Endothelial cell of umbilical vein (primary cell): ENCODE measurements at regions not wholly inside any gene's neighbourhood (a gene's known extent, or its start where the extent isn't known, plus 50 kb on each side); places are given as distances from the start of the nearest gene placed in this dataset.

ENCODE experiments used
- BruUV-seq: library from RNA; stranded (reverse); fragments of 400-500 nt; replicated peaks from 2 replicates; lab custom pipeline; 2021; lab: Mats Ljungman, UMichigan
- CTCF ChIA-PET: fragments of 300-600, 350-600 bp; sonication (Branson Sonifier 250); formaldehyde crosslinking; loops from one replicate; lab custom pipeline; 2021; ENCODE audit warnings: antibody characterized with exemption, inconsistent platforms; lab: Charles Lee
- POLR2A ChIA-PET: fragments of 300-600, 350-600 bp; sonication (Branson Sonifier 250); formaldehyde crosslinking; loops from one replicate; lab custom pipeline; 2021; ENCODE audit warnings: antibody characterized with exemption, inconsistent platforms; lab: Charles Lee
- DNase-seq: peaks from one replicate; pipeline ENCODE4 v3.0.0-alpha.2; 2011; ENCODE audit warnings: low read depth, low spot score
- FAIRE-seq: peaks from 2 replicates; lab custom pipeline; 2011; peaks lifted over from hg19 to GRCh38; lab: Jason Lieb, UNC
- H2AFZ ChIP-seq: 2 replicates; pipeline ENCODE4 v1.6.0; 2012; ENCODE audit warnings: low read depth, low read length, control low read depth, inconsistent platforms
- H3K27ac ChIP-seq: 2 replicates; pipeline ENCODE4 v1.5.1; 2011; ENCODE audit warnings: low read depth, mild to moderate bottlenecking, control low read depth, low read length, moderate library complexity; ENCODE audit not compliant: insufficient read depth
- H3K27me3 ChIP-seq, 2 experiments: 2 replicates each; pipeline versions ENCODE4 v1.6.0 to v1.6.1; 2011; ENCODE audit warnings: low read length in 2 of 2, mixed read lengths in 1 of 2; ENCODE audit not compliant: control insufficient read depth in 2 of 2, insufficient read depth in 2 of 2
- H3K36me3 ChIP-seq, 2 experiments: 2 replicates in 1 of 2; 3 replicates in 1 of 2; pipeline ENCODE4 v1.5.1; 2011; ENCODE audit warnings: low read length in 2 of 2, mild to moderate bottlenecking in 1 of 2, moderate library complexity in 1 of 2; ENCODE audit not compliant: control insufficient read depth in 2 of 2, insufficient read depth in 2 of 2; ENCODE audit errors: extremely low read depth in 1 of 2
- H3K4me1 ChIP-seq: 3 replicates; pipeline ENCODE4 v1.5.1; 2011; ENCODE audit warnings: mild to moderate bottlenecking, low read length; ENCODE audit not compliant: control insufficient read depth, insufficient read depth; ENCODE audit errors: extremely low read depth
- H3K4me2 ChIP-seq: 2 replicates; pipeline ENCODE4 v1.6.1; 2011; ENCODE audit warnings: low read length, control low read depth, mixed read lengths; ENCODE audit not compliant: insufficient read depth
- H3K4me3 ChIP-seq, 3 experiments: fragments of 200-600 bp in 1 of 3; sonication (generic), shearing (Covaris generic) in 1 of 3; replicated peaks in 1 of 3; 2 replicates each; pipeline ENCODE4 v1.5.1; 2011 to 2016; ENCODE audit warnings: control low read depth in 3 of 3, low read length in 3 of 3, mild to moderate bottlenecking in 2 of 3, inconsistent platforms in 1 of 3, low read depth in 1 of 3, moderate library complexity in 1 of 3; ENCODE audit not compliant: insufficient read depth in 1 of 3
- H3K79me2 ChIP-seq: 2 replicates; pipeline ENCODE4 v1.6.0; 2012; ENCODE audit warnings: low read length, inconsistent platforms; ENCODE audit not compliant: control insufficient read depth, insufficient read depth
- H3K9ac ChIP-seq: replicated peaks from 2 replicates; pipeline ENCODE3; 2011; ENCODE audit warnings: low read length, control low read depth; ENCODE audit not compliant: insufficient read depth; ENCODE audit errors: extremely low read depth
- H3K9me1 ChIP-seq: replicated peaks from 3 replicates; pipeline ENCODE4 v1.6.0; 2011; ENCODE audit warnings: mild to moderate bottlenecking, low read length; ENCODE audit not compliant: control insufficient read depth, insufficient read depth; ENCODE audit errors: extremely low read depth
- H3K9me3 ChIP-seq: replicated peaks from 2 replicates; pipeline ENCODE4 v1.5.1; 2012; ENCODE audit warnings: low read length, inconsistent platforms; ENCODE audit not compliant: control insufficient read depth, insufficient read depth
- H4K20me1 ChIP-seq: replicated peaks from 2 replicates; pipeline ENCODE3; 2011; ENCODE audit warnings: mild to moderate bottlenecking, low read length; ENCODE audit not compliant: control insufficient read depth, insufficient read depth; ENCODE audit errors: extremely low read depth
- EZH2 ChIP-seq: IDR thresholded peaks from 2 replicates; pipeline ENCODE4 v1.6.1; 2012; ENCODE audit warnings: borderline replicate concordance, low read depth, mild to moderate bottlenecking, moderate library complexity, low read length, inconsistent platforms; ENCODE audit not compliant: severe bottlenecking
- FOS ChIP-seq: IDR thresholded peaks from 2 replicates; pipeline ENCODE4 v1.6.1; 2011; ENCODE audit warnings: mild to moderate bottlenecking, low read length, moderate library complexity, borderline replicate concordance; ENCODE audit not compliant: insufficient read depth
- GATA2 ChIP-seq: IDR thresholded peaks from 2 replicates; pipeline ENCODE4 v1.7.0; 2011; ENCODE audit warnings: low read depth, mild to moderate bottlenecking, moderate library complexity, mixed read lengths, low read length; ENCODE audit not compliant: insufficient read length, insufficient read depth
- JUN ChIP-seq: IDR thresholded peaks from 2 replicates; pipeline ENCODE4 v1.6.1; 2011; ENCODE audit warnings: borderline replicate concordance, low read depth; ENCODE audit not compliant: insufficient read length, insufficient read depth
- MYC ChIP-seq: IDR thresholded peaks from one replicate; pipeline ENCODE4 v1.6.1; 2011; ENCODE audit warnings: mild to moderate bottlenecking, low read depth, low read length
- POLR2A ChIP-seq: IDR thresholded peaks from 2 replicates; pipeline ENCODE4 v1.6.1; 2012; ENCODE audit warnings: low read depth, mild to moderate bottlenecking, control low read depth, low read length
- POLR2AphosphoS5 ChIP-seq: IDR thresholded peaks from 2 replicates; pipeline ENCODE4 v1.6.1; 2012; ENCODE audit warnings: low read depth, mild to moderate bottlenecking, control low read depth, low read length, moderate library complexity; ENCODE audit not compliant: insufficient read depth
- dilution Hi-C: fragments of 300-500 bp; cut with MboI; formaldehyde crosslinking; loops from one replicate; pipeline ENCODE4 v1.15.0; 2019; ENCODE audit warnings: low sequenced_read_pairs; ENCODE audit not compliant: extremely low pct_ligation_motif_present
- intact Hi-C: fragments of 100-400 bp; cut with micrococcal nuclease; formaldehyde crosslinking; loops from one replicate; pipeline ENCODE4 v1.10.0; 2022
- TF ChIP-seq, protein P1 (sequence below), 2 donors: IDR thresholded peaks; 1 replicate in 1 of 2; 2 replicates in 1 of 2; pipeline ENCODE4 v1.5.1; 2011; ENCODE audit warnings: low read length in 2 of 2, mild to moderate bottlenecking in 2 of 2, moderate library complexity in 2 of 2, control low read depth in 1 of 2, inconsistent platforms in 1 of 2, low read depth in 1 of 2; ENCODE audit not compliant: insufficient read depth in 1 of 2; ENCODE audit errors: extremely low read depth in 1 of 2
- TF ChIP-seq, protein P2 (sequence below): IDR thresholded peaks from 2 replicates; pipeline ENCODE4 v1.6.1; 2011; ENCODE audit not compliant: insufficient read depth, insufficient read length

DNA sequence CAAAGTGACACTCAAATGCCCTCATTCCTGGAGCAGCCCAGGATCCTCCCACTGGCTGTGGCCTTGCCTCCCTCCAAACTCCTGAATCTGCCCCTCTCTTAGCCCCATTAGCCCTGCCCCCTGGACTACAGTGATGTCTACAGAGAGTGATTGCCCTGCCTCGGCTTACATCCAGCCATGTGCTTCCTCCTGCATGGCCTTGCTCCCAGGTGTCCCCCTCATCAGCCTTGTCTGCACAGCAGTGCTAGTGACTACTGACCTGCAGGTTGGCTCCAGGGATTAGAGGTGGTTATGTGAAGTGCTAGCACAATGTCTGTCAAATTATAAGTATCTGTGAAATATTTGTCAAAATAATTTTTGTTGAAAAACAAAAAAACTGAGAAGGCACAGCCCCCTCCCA lies 259.1 kb upstream of the MYT1L start:
- no TSS peak for BruUV-seq
- FAIRE-seq (no peak), DNase-seq (no peak)
- dilution Hi-C loops, result no loop called here
- intact Hi-C loops, result loop anchor here (10.0 kb wide), 1 partner anchor 925 kb away; no protein-coding TSS in a partner anchor
- H3K9ac ChIP-seq, result no peak overlapping the region
- no peaks in the 10 kb centered on the region for H3K9me1 ChIP-seq
- no peaks in the 10 kb centered on the region for H4K20me1 ChIP-seq
- H3K27me3 ChIP-seq, result no peaks in the 10 kb centered on the region
- TF ChIP-seq JUN (no peak), MYC (no peak), POLR2A (no peak), FOS (no peak), EZH2 (no peak), GATA2 (no peak), POLR2AphosphoS5 (no peak)
- TF ChIP-seq, protein P1, sequence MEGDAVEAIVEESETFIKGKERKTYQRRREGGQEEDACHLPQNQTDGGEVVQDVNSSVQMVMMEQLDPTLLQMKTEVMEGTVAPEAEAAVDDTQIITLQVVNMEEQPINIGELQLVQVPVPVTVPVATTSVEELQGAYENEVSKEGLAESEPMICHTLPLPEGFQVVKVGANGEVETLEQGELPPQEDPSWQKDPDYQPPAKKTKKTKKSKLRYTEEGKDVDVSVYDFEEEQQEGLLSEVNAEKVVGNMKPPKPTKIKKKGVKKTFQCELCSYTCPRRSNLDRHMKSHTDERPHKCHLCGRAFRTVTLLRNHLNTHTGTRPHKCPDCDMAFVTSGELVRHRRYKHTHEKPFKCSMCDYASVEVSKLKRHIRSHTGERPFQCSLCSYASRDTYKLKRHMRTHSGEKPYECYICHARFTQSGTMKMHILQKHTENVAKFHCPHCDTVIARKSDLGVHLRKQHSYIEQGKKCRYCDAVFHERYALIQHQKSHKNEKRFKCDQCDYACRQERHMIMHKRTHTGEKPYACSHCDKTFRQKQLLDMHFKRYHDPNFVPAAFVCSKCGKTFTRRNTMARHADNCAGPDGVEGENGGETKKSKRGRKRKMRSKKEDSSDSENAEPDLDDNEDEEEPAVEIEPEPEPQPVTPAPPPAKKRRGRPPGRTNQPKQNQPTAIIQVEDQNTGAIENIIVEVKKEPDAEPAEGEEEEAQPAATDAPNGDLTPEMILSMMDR (IDR thresholded peaks at IDR 0.05; ENCODE audit: extremely low read depth in 1 of 2, insufficient read depth in 1 of 2, low read depth in 1 of 2, low read length in 2 of 2), result no peak
- TF ChIP-seq, protein P2, sequence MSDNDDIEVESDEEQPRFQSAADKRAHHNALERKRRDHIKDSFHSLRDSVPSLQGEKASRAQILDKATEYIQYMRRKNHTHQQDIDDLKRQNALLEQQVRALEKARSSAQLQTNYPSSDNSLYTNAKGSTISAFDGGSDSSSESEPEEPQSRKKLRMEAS, result no peak
- no peak overlapping the region for H3K4me2 ChIP-seq
- no peak overlapping the region for H3K4me3 ChIP-seq
- CTCF ChIA-PET, result no interaction called here
- H3K36me3 ChIP-seq, result no peaks in the 10 kb centered on the region
- no peaks in the 10 kb centered on the region for H3K4me1 ChIP-seq
- H3K79me2 ChIP-seq, result no peaks in the 10 kb centered on the region
- H3K9me3 ChIP-seq, result peaks cover 2% of the 10 kb centered on the region
- POLR2A ChIA-PET, result no interaction called here
- no peak overlapping the region for H2AFZ ChIP-seq
- no peak overlapping the region for H3K27ac ChIP-seq
